NT2/D1 (cell line): ENCODE measurements at regions not wholly inside any gene's neighbourhood (a gene's known extent, or its start where the extent isn't known, plus 50 kb on each side); places are given as distances from the start of the nearest gene placed in this dataset.

Experiments used
- DNase-seq: peaks from one replicate; pipeline ENCODE4 v3.0.0-alpha.2; 2011; ENCODE audit warnings: low read depth, low spot score
- H3K27me3 ChIP-seq: 2 replicates; pipeline ENCODE4 v1.6.0; 2011; ENCODE audit warnings: mild to moderate bottlenecking; ENCODE audit not compliant: insufficient read length, insufficient read depth
- H3K36me3 ChIP-seq: 2 replicates; pipeline ENCODE4 v1.6.1; 2011; ENCODE audit warnings: mild to moderate bottlenecking, low read length, mixed read lengths; ENCODE audit not compliant: insufficient read depth, insufficient read length
- H3K4me1 ChIP-seq: 2 replicates; pipeline ENCODE4 v1.5.1; 2011; ENCODE audit not compliant: insufficient read depth, insufficient read length
- H3K4me3 ChIP-seq: 2 replicates; pipeline ENCODE4 v1.5.1; 2011; ENCODE audit warnings: low read depth; ENCODE audit not compliant: insufficient read length
- H3K9ac ChIP-seq: 2 replicates; pipeline ENCODE4 v1.6.0; 2011; ENCODE audit warnings: low read depth; ENCODE audit not compliant: insufficient read length
- H3K9me3 ChIP-seq: 2 replicates; pipeline ENCODE4 v1.5.1; 2011; ENCODE audit warnings: mild to moderate bottlenecking, low read length; ENCODE audit not compliant: insufficient read depth
- SUZ12 ChIP-seq: IDR thresholded peaks from 2 replicates; pipeline ENCODE4 v1.6.1; 2011; ENCODE audit not compliant: insufficient read length, insufficient read depth; ENCODE audit errors: extremely low read depth
- YY1 ChIP-seq: IDR thresholded peaks from 2 replicates; pipeline ENCODE4 v1.6.1; 2011; ENCODE audit not compliant: insufficient read length, insufficient read depth
- ZNF274 ChIP-seq: IDR thresholded peaks from 2 replicates; pipeline ENCODE4 v1.6.1; 2011; ENCODE audit warnings: mild to moderate bottlenecking, low read depth, low read length

GRCh38 chr15:49751191-49751590, 130.3 kb downstream of the DTWD1 start:
- TF ChIP-seq ZNF274 (no peak), SUZ12 (no peak), YY1 (no peak)

GRCh38 chr15:49751751-49752150, 130.9 kb downstream of the DTWD1 start:
- H3K4me3 ChIP-seq: no peak overlapping the region
- H3K4me1 ChIP-seq: no peaks in the 10 kb centered on the region
- DNase-seq: no peak
- no peaks in the 10 kb centered on the region for H3K9me3 ChIP-seq
- H3K36me3 ChIP-seq: no peaks in the 10 kb centered on the region
- TF ChIP-seq SUZ12: no peak
- no peak for TF ChIP-seq YY1
- TF ChIP-seq ZNF274: no peak
- H3K27me3 ChIP-seq: no peaks in the 10 kb centered on the region
- H3K9ac ChIP-seq: no peak overlapping the region

More at GRCh38 chr15:49751191-49751590, 130.3 kb downstream of the DTWD1 start:
- Histone ChIP-seq H3K36me3 (no peaks in the 10 kb centered on the region), H3K9me3 (no peaks in the 10 kb centered on the region), H3K4me3 (no peak overlapping the region), H3K27me3 (no peaks in the 10 kb centered on the region), H3K9ac (no peak overlapping the region), H3K4me1 (no peaks in the 10 kb centered on the region)
- no peak for DNase-seq

GRCh38 chr15:49752517-49752916, 131.7 kb downstream of the DTWD1 start:
- no peak overlapping the region for H3K9ac ChIP-seq
- H3K4me3 ChIP-seq: no peak overlapping the region
- no peak for DNase-seq
- H3K27me3 ChIP-seq: no peaks in the 10 kb centered on the region
- H3K36me3 ChIP-seq: no peaks in the 10 kb centered on the region
- no peaks in the 10 kb centered on the region for H3K9me3 ChIP-seq
- no peaks in the 10 kb centered on the region for H3K4me1 ChIP-seq
- TF ChIP-seq ZNF274 (no peak), YY1 (no peak), SUZ12 (no peak)

- DNase-seq: no peak
- H3K27me3 ChIP-seq: no peaks in the 10 kb centered on the region
- no peak overlapping the region for H3K4me3 ChIP-seq
- H3K4me1 ChIP-seq: no peaks in the 10 kb centered on the region
- no peaks in the 10 kb centered on the region for H3K36me3 ChIP-seq
- no peak overlapping the region for H3K9ac ChIP-seq
- H3K9me3 ChIP-seq: no peaks in the 10 kb centered on the region; the same call in 1 of the 2 replicates
- no peak for TF ChIP-seq ZNF274
- no peak for TF ChIP-seq SUZ12
- TF ChIP-seq YY1: no peak
These were observed 137.6 kb downstream of the DTWD1 start for GRCh38 chr15:49758456-49758855.

- no peaks in the 10 kb centered on the region for H3K36me3 ChIP-seq
- TF ChIP-seq ZNF274 (no peak), YY1 (no peak), SUZ12 (no peak)
- no peaks in the 10 kb centered on the region for H3K4me1 ChIP-seq
- no peaks in the 10 kb centered on the region for H3K27me3 ChIP-seq
- no peak overlapping the region for H3K4me3 ChIP-seq
- no peak for DNase-seq
- no peak overlapping the region for H3K9ac ChIP-seq
- no peaks in the 10 kb centered on the region; the same call in 1 of the 2 replicates for H3K9me3 ChIP-seq
These were observed 138.0 kb downstream of the DTWD1 start for GRCh38 chr15:49758856-49759255.

GRCh38 chr15:49760749-49761148, 139.9 kb downstream of the DTWD1 start:
- H3K27me3 ChIP-seq: no peaks in the 10 kb centered on the region
- no peak overlapping the region for H3K4me3 ChIP-seq
- TF ChIP-seq ZNF274 (no peak), YY1 (no peak), SUZ12 (no peak)
- H3K4me1 ChIP-seq: no peaks in the 10 kb centered on the region
- no peak overlapping the region for H3K9ac ChIP-seq
- H3K9me3 ChIP-seq: peaks cover 7% of the 10 kb centered on the region; the same call in 1 of the 2 replicates
- no peaks in the 10 kb centered on the region for H3K36me3 ChIP-seq
- DNase-seq: no peak

- Histone ChIP-seq H3K9ac (no peak overlapping the region), H3K4me1 (no peaks in the 10 kb centered on the region), H3K27me3 (no peaks in the 10 kb centered on the region), H3K9me3 (0 out of 2 replicates have a peak, but pooled peaks cover 7% of the 10 kb centered on the region), H3K4me3 (no peak overlapping the region), H3K36me3 (no peaks in the 10 kb centered on the region)
- no peak for DNase-seq
- TF ChIP-seq SUZ12: no peak
- TF ChIP-seq YY1: no peak
- no peak for TF ChIP-seq ZNF274
These were observed 148.4 kb downstream of the DTWD1 start for GRCh38 chr15:49769225-49769624.

GRCh38 chr15:49789436-49789835, 168.6 kb downstream of the DTWD1 start:
- no peak overlapping the region for H3K9ac ChIP-seq

More at GRCh38 chr15:49789436-49789835, 168.6 kb downstream of the DTWD1 start:
- no peak for DNase-seq
- TF ChIP-seq ZNF274 (no peak), SUZ12 (no peak), YY1 (no peak)
- Histone ChIP-seq H3K4me1 (no peaks in the 10 kb centered on the region), H3K4me3 (no peak overlapping the region), H3K27me3 (no peaks in the 10 kb centered on the region), H3K36me3 (no peaks in the 10 kb centered on the region), H3K9me3 (peaks cover 9% of the 10 kb centered on the region)
